ENCODE measurements at regions not wholly inside any gene's neighbourhood (a gene's known extent, or its start where the extent isn't known, plus 50 kb on each side); places are given as distances from the start of the nearest gene placed in this dataset.
"Not testable (repeated sequence)": the region's sequence is repeated elsewhere in the genome, so short reads cannot be mapped to it uniquely, and the experiment has no call there.

- DNase-seq (ENCODE audit: extremely low read depth in 1 of 11, low read depth in 9 of 11, low spot score in 4 of 11): no peak
Measured at GRCh38 chr4:189215574-189215973, 725.1 kb upstream of the FRG1 start.

DNA sequence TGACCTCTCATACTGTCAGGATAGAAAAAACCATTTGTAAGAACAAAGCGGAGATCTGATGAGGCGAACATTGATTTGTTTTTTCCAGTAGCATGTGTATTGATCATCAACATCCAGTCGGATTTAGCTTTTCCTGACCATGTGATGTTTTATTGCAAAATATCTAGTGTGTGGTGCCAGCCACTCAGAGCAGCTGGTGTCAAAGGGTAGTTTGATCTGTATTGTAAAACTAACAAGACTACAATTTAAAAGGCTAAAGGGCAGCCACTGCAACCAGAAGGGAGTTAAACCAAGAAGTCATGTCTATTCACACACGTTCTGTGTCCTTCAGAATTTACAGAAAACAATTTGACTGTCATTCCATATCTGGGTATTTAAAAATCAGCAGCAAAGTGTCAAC, 719.0 kb upstream of the FRG1 start:
- DNase-seq (ENCODE audit: extremely low read depth in 1 of 11, low read depth in 9 of 11, low spot score in 4 of 11): no peak

DNA sequence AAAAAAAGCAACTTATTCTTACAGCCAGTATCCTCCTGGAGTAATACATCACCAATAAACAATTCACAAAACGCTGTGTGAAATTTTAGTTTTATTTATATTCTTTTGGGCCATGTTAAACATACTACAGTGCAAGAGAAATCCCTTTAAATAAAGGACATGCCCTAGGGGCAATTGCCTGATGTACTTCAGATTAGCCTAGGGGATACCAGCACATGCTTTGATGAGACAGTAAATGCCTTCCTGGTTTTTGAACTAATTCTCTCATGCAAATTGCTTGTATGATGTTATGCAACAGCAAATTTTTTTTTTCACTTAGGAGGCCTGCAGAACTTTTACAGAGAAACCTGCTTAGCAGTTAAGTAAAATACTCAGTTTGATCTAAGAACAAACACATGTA, 711.9 kb upstream of the FRG1 start:
- DNase-seq (ENCODE audit: extremely low read depth in 1 of 11, low read depth in 9 of 11, low spot score in 4 of 11): no peak

- no peak for DNase-seq (ENCODE audit: extremely low read depth in 1 of 11, low read depth in 9 of 11, low spot score in 4 of 11)
Measured at GRCh38 chr4:189232274-189232673, 708.4 kb upstream of the FRG1 start.

- not testable (repeated sequence) for DNase-seq (ENCODE audit: extremely low read depth in 1 of 11, low read depth in 9 of 11, low spot score in 4 of 11)
Measured at GRCh38 chr4:189233754-189234153, 706.9 kb upstream of the FRG1 start.

GRCh38 chr4:189234948-189235347, 705.7 kb upstream of the FRG1 start:
- not testable (repeated sequence) for DNase-seq (ENCODE audit: extremely low read depth in 1 of 11, low read depth in 9 of 11, low spot score in 4 of 11)

- DNase-seq (ENCODE audit: extremely low read depth in 1 of 11, low read depth in 9 of 11, low spot score in 4 of 11): no peak
Measured at GRCh38 chr4:189235599-189235998, 705.1 kb upstream of the FRG1 start.

DNA sequence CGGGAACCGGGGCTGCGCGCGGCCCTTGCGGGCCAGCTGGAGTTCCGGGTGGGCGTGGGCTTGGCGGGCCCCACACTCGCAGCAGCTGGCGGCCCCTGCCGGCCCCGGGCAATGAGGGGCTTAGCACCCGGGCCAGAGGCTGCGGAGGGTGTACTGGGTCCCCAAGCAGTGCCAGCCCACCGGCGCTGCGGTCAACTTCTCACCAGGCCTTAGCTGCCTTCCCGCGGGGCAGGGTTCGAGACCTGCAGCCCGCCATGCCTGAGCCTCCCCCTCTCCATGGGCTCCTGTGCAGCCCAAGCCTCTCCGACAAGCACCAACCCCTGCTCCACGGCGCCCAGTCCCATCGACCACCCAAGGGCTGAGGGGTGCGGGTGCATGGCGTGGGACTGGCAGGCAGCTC, 704.4 kb upstream of the FRG1 start:
- DNase-seq (ENCODE audit: extremely low read depth in 1 of 11, low read depth in 9 of 11, low spot score in 4 of 11): not testable (repeated sequence)

DNA sequence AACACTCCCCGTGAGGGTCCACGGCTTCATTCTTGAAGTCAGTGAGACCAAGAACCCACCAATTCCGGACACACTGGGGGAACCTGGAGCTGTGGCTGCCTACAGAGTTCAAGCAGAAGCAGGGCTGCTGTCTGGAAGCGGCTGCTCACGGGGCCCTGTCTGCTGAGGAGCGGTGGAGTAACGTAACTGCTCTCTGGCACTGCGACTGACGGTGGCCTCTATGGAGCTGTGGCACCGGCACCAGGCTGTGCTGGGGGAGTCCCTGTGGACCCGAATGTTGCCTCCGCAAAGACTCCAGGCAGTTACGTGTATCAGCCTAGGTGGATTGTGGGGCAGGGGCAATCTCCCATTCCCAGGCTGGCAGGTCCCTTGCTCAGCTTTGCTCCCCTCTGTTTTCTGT, 703.3 kb upstream of the FRG1 start:
- no peak for DNase-seq (ENCODE audit: extremely low read depth in 1 of 11, low read depth in 9 of 11, low spot score in 4 of 11)

DNA sequence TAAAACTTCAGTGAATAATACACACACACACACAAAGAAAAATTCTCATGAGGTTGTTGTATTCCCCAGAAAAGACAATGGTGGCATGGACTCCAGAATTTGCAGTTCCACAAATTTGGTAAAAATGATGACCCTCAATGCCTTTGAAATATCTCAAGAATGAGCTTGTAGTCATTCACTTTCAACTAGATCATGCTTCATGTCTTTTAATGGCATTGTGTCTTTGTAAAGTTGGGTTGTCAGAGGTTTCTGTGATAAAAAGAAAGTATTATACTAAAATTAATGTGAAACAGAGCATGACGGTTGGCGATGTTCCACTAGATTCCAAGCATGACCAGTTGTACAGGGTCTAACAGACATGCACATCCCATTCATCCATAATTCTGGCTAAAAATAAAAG, 685.0 kb upstream of the FRG1 start:
- DNase-seq (ENCODE audit: extremely low read depth in 1 of 11, low read depth in 9 of 11, low spot score in 4 of 11): no peak

- DNase-seq (ENCODE audit: extremely low read depth in 1 of 11, low read depth in 9 of 11, low spot score in 4 of 11): no peak
Measured at GRCh38 chr4:189261475-189261874, 679.2 kb upstream of the FRG1 start.

- no peak for DNase-seq (ENCODE audit: extremely low read depth in 1 of 11, low read depth in 9 of 11, low spot score in 4 of 11)
Measured at GRCh38 chr4:189265515-189265914, 675.2 kb upstream of the FRG1 start.

- DNase-seq (ENCODE audit: extremely low read depth in 1 of 11, low read depth in 9 of 11, low spot score in 4 of 11): no peak
Measured at GRCh38 chr4:189267312-189267965, 673.2 kb upstream of the FRG1 start.

- no peak for DNase-seq (ENCODE audit: extremely low read depth in 1 of 11, low read depth in 9 of 11, low spot score in 4 of 11)
Measured at GRCh38 chr4:189278597-189279165, 662.0 kb upstream of the FRG1 start.

DNA sequence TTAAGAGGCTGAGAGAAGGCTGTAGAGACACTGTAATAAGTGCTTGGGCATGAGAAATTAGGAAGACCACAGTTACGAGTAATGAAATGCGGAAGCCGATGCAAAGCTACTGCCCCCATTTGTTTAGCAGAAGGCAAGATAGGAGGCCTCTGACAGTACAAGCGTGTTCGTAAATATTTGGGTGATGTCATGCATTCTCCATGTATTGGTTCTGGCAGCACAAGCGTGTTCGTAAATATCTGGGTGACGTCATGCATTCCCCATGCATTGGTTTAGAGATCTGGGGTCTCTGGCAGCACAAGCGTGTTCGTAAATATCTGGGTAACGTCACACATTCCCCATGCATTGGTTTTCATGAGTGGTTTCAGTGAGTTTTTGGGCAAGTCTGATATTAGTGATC, 661.5 kb upstream of the FRG1 start:
- DNase-seq (ENCODE audit: extremely low read depth in 1 of 11, low read depth in 9 of 11, low spot score in 4 of 11): no peak

- no peak for DNase-seq (ENCODE audit: extremely low read depth in 1 of 11, low read depth in 9 of 11, low spot score in 4 of 11)
Measured at GRCh38 chr4:189285377-189285776, 655.3 kb upstream of the FRG1 start.

DNA sequence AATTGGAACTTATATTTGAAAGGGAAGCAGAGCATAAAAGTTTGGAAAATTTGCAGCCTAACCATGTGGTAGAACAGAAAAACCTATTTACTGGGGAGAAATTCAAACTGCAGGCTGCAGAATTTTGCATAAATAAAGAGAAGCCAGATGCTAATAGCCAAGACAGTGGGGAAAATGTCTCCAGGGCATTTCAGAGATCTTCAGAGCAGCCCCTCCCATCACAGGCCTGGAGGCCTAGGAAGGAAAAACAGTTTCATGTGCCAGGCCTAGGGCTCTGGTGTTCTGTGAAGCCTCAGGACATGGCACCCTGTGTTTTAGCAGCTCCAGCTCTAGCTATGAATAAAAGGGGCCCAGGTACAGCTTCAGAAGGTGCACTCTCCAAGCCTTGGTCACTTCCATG, 648.7 kb upstream of the FRG1 start:
- DNase-seq (ENCODE audit: extremely low read depth in 1 of 11, low read depth in 9 of 11, low spot score in 4 of 11): no peak

DNA sequence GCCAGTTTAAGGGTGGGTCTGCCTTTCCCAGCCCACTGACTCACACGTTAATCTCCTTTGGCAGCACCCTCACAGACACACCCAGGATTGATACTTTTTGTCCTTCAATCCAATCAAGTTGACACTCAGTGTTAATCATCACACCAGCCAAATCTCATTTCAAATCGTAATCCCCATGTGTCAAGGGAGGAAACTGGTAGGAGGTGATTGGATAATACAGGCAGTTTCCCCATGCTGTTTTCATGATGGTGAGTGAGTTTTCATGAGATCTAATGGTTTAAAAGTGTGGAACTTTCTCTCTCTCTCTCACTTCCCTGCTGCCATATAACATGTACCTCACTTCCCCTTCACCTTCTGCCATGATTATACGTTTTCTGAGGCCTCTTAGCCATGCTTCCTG, 647.2 kb upstream of the FRG1 start:
- no peak for DNase-seq (ENCODE audit: extremely low read depth in 1 of 11, low read depth in 9 of 11, low spot score in 4 of 11)

GRCh38 chr4:189294574-189294973, 646.1 kb upstream of the FRG1 start:
- no peak for DNase-seq (ENCODE audit: extremely low read depth in 1 of 11, low read depth in 9 of 11, low spot score in 4 of 11)

- no peak for DNase-seq (ENCODE audit: extremely low read depth in 1 of 11, low read depth in 9 of 11, low spot score in 4 of 11)
Measured at GRCh38 chr4:189299706-189300105, 641.0 kb upstream of the FRG1 start.

GRCh38 chr4:189301692-189302091, 639.0 kb upstream of the FRG1 start:
- no peak for DNase-seq (ENCODE audit: extremely low read depth in 1 of 11, low read depth in 9 of 11, low spot score in 4 of 11)
